ENCODE measurements at regions not wholly inside any gene's neighbourhood (a gene's known extent, or its start where the extent isn't known, plus 50 kb on each side); places are given as distances from the start of the nearest gene placed in this dataset.
"Not testable (repeated sequence)": the region's sequence is repeated elsewhere in the genome, so short reads cannot be mapped to it uniquely, and the experiment has no call there.

DNA sequence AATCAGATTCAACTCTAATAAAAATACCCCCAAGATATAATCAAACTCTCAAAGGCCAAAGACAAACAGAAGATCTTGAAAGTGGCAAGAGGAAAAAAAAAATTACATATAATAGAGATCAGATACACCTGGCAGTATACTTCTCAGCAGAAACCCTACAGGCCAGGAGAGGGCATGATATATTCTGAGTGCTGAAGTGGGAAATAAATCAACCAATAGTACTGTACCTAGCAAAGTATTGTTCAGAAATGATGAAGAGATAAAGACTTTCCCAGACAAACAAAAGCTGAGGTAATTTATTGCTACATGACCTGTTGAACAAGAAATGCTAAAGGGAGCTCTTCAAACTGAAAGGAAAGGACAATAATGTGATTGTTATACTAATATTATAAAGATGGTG is 291.9 kb downstream of the SH2D4B start (continued):
- no peak for TF ChIP-seq FOSL1 (IDR thresholded peaks at IDR 0.05; ENCODE audit: insufficient read depth, low read depth, low read length)

DNA sequence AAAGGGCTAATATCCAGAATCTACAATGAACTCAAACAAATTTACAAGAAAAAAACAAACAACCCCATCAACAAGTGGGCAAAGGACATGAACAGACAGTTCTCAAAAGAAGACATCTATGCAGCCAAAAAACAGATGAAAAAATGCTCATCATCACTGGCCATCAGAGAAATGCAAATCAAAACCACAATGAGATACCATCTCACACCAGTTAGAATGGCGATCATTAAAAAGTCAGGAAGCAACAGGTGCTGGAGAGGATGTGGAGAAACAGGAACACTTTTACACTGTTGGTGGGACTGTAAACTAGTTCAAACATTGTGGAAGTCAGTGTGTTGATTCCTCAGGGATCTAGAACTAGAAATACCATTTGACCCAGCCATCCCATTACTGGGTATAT is 295.0 kb downstream of the SH2D4B start:
- FAIRE-seq; H4K20me1 ChIP-seq (replicated peaks in 1 of 2; ENCODE audit: control insufficient read depth in 1 of 2, insufficient read depth in 2 of 2, low read length in 2 of 2); H3K4me1 ChIP-seq (replicated peaks in 1 of 4; ENCODE audit: control insufficient read depth in 3 of 4, insufficient read depth in 4 of 4, low read length in 3 of 4); H2BK20ac ChIP-seq (ENCODE audit: low read length); POLR2A ChIA-PET (ENCODE audit: partially characterized antibody); H3K36me3 ChIP-seq (ENCODE audit: control insufficient read depth in 2 of 4, insufficient read depth in 4 of 4, low read length in 3 of 4); H3K27me3 ChIP-seq (replicated peaks in 1 of 4; ENCODE audit: control insufficient read depth in 3 of 4, extremely low read depth in 1 of 4, insufficient read depth in 3 of 4, low read length in 3 of 4); H3K9ac ChIP-seq (replicated peaks in 1 of 4; ENCODE audit: extremely low read depth in 1 of 4, low read depth in 3 of 4, low read length in 3 of 4); H3K18ac ChIP-seq (ENCODE audit: extremely low read depth, low read length); H3K4me3 ChIP-seq (ENCODE audit: extremely low read depth in 1 of 4, insufficient read depth in 2 of 4, low read depth in 3 of 4, low read length in 4 of 4); H2AFZ ChIP-seq (ENCODE audit: low read length); H3K23me2 ChIP-seq (ENCODE audit: low read depth, low read length); H3K4me2 ChIP-seq (ENCODE audit: insufficient read depth in 1 of 2, low read depth in 2 of 2, low read length in 2 of 2); H3K23ac ChIP-seq (ENCODE audit: insufficient read length); H3K14ac ChIP-seq (ENCODE audit: insufficient read length); DNase-seq (ENCODE audit: low read depth in 1 of 2, low spot score in 2 of 2); H3K79me2 ChIP-seq (ENCODE audit: control insufficient read depth in 1 of 2, insufficient read depth in 2 of 2, low read length in 2 of 2); H3K9me3 ChIP-seq (ENCODE audit: insufficient read depth in 2 of 2, low read depth in 1 of 2, low read length in 1 of 2); H3K79me1 ChIP-seq (ENCODE audit: low read depth, low read length); H2BK15ac ChIP-seq (ENCODE audit: low read length); H3K4ac ChIP-seq (replicated peaks; ENCODE audit: insufficient read length, low read depth, low read length); H4K8ac ChIP-seq (ENCODE audit: extremely low read depth, insufficient read depth, low read length); H2BK12ac ChIP-seq (ENCODE audit: low read depth, low read length); H2AK5ac ChIP-seq (ENCODE audit: low read depth, low read length); H2BK120ac ChIP-seq (replicated peaks; ENCODE audit: low read depth, low read length); H3K27ac ChIP-seq (ENCODE audit: low read depth, low read length); H4K91ac ChIP-seq (replicated peaks; ENCODE audit: insufficient read length, low read length); H3K56ac ChIP-seq (replicated peaks; ENCODE audit: insufficient read length, low read depth, low read length); H4K5ac ChIP-seq (ENCODE audit: insufficient read length, low read depth, low read length); CTCF ChIA-PET (ENCODE audit: partially characterized antibody); H2BK5ac ChIP-seq (ENCODE audit: low read depth, low read length): not testable (repeated sequence)
- WGBS, 2 experiments (ENCODE audit: extremely low coverage in 1 of 2, insufficient coverage in 1 of 2, insufficient read length in 1 of 2, insufficient replicate concordance in 2 of 2, low coverage in 1 of 2, low lambda C conversion rate in 2 of 2, missing lambda C conversion rate in 1 of 2): 80% methylated on average over 1 of the region's 1 CpG; no CpG with 5 or more reads in 1 of the 2 experiments
